ENCODE measurements at regions not wholly inside any gene's neighbourhood (a gene's known extent, or its start where the extent isn't known, plus 50 kb on each side); places are given as distances from the start of the nearest gene placed in this dataset.

GRCh38 chr10:62453274-62453673, 79.1 kb downstream of the ZNF365 start:
- DNase-seq (ENCODE audit: low read depth in 2 of 2) = no peak

GRCh38 chr10:62454687-62455397, 80.7 kb downstream of the ZNF365 start:
- DNase-seq (ENCODE audit: low read depth in 2 of 2) = no peak

GRCh38 chr10:62456611-62457101, 82.5 kb downstream of the ZNF365 start:
- no peak for DNase-seq (ENCODE audit: low read depth in 2 of 2)

GRCh38 chr10:62457196-62457595, 83.0 kb downstream of the ZNF365 start:
- no peak for DNase-seq (ENCODE audit: low read depth in 2 of 2)

- DNase-seq (ENCODE audit: low read depth in 2 of 2) = no peak
Observed at GRCh38 chr10:62457598-62457997, 83.4 kb downstream of the ZNF365 start.

- DNase-seq (ENCODE audit: low read depth in 2 of 2) = no peak
Observed at GRCh38 chr10:62459072-62459471, 84.9 kb downstream of the ZNF365 start.

GRCh38 chr10:62459500-62459899, 85.3 kb downstream of the ZNF365 start:
- no peak for DNase-seq (ENCODE audit: low read depth in 2 of 2)

GRCh38 chr10:62460393-62460792, 86.2 kb downstream of the ZNF365 start:
- no peak for DNase-seq (ENCODE audit: low read depth in 2 of 2)

- no peak for DNase-seq (ENCODE audit: low read depth in 2 of 2)
Observed at GRCh38 chr10:62461120-62461519, 87.0 kb downstream of the ZNF365 start.

- no peak for DNase-seq (ENCODE audit: low read depth in 2 of 2)
Observed at GRCh38 chr10:62462461-62462860, 88.3 kb downstream of the ZNF365 start.

GRCh38 chr10:62463364-62463763, 89.2 kb downstream of the ZNF365 start:
- DNase-seq (ENCODE audit: low read depth in 2 of 2) = no peak

- DNase-seq (ENCODE audit: low read depth in 2 of 2) = no peak
Observed at GRCh38 chr10:62464308-62464707, 90.1 kb downstream of the ZNF365 start.

- no peak for DNase-seq (ENCODE audit: low read depth in 2 of 2)
Observed at GRCh38 chr10:62466590-62466989, 92.4 kb downstream of the ZNF365 start.

- DNase-seq (ENCODE audit: low read depth in 2 of 2) = no peak
Observed at GRCh38 chr10:62467527-62467926, 93.4 kb downstream of the ZNF365 start.

- DNase-seq (ENCODE audit: low read depth in 2 of 2) = no peak
Observed at GRCh38 chr10:62471711-62472110, 97.5 kb downstream of the ZNF365 start.

- no peak for DNase-seq (ENCODE audit: low read depth in 2 of 2)
Observed at GRCh38 chr10:62473241-62473640, 99.1 kb downstream of the ZNF365 start.

GRCh38 chr10:62475551-62475950, 101.4 kb downstream of the ZNF365 start:
- DNase-seq (ENCODE audit: low read depth in 2 of 2) = no peak

- no peak for DNase-seq (ENCODE audit: low read depth in 2 of 2)
Observed at GRCh38 chr10:62479523-62479922, 105.4 kb downstream of the ZNF365 start.

GRCh38 chr10:62480196-62480595, 106.0 kb downstream of the ZNF365 start:
- no peak for DNase-seq (ENCODE audit: low read depth in 2 of 2)

- no peak for DNase-seq (ENCODE audit: low read depth in 2 of 2)
Observed at GRCh38 chr10:62482581-62482980, 108.4 kb downstream of the ZNF365 start.

- no peak for DNase-seq (ENCODE audit: low read depth in 2 of 2)
Observed at GRCh38 chr10:62491597-62491996, 117.4 kb downstream of the ZNF365 start.

- no peak for DNase-seq (ENCODE audit: low read depth in 2 of 2)
Observed at GRCh38 chr10:62492012-62492869, 118.1 kb downstream of the ZNF365 start.

- DNase-seq (ENCODE audit: low read depth in 2 of 2) = no peak
Observed at GRCh38 chr10:62492870-62493180, 118.7 kb downstream of the ZNF365 start.

All from stimulated activated CD8-positive, alpha-beta memory T cell treated with anti-CD3 and anti-CD28 coated beads, Interleukin-7, amount 100 ng/mL, for 1 hour (primary cell).